Ovary (tissue), 7 donors: ENCODE measurements at regions not wholly inside any gene's neighbourhood (a gene's known extent, or its start where the extent isn't known, plus 50 kb on each side); places are given as distances from the start of the nearest gene placed in this dataset.
"Not testable (repeated sequence)": the region's sequence is repeated elsewhere in the genome, so short reads cannot be mapped to it uniquely, and the experiment has no call there.

Experiments
- DNase-seq, 5 donors: peaks; one replicate each; pipeline ENCODE4 v3.0.0-alpha.2; 2019 to 2020
- H3K27ac ChIP-seq, 2 donors: fragments of 200-600 bp; one replicate each; pipeline versions ENCODE4 v1.5.1 to v1.8.0; 2019 to 2022
- H3K27me3 ChIP-seq: fragments of 200-600 bp; one replicate; pipeline ENCODE4 v1.8.0; 2022
- H3K36me3 ChIP-seq: fragments of 200-600 bp; sonication (generic); one replicate; pipeline ENCODE4 v1.5.1; 2019
- H3K4me1 ChIP-seq: one replicate; pipeline ENCODE4 v1.8.1; 2013; ENCODE audit warnings: mild to moderate bottlenecking, moderate library complexity; ENCODE audit not compliant: insufficient read depth
- H3K4me3 ChIP-seq: fragments of 200-600 bp; sonication (generic); one replicate; pipeline ENCODE4 v1.5.1; 2017
- H3K9me3 ChIP-seq, 2 donors: fragments of 200-600 bp in 1 of 2; sonication (generic) in 1 of 2; one replicate each; pipeline versions ENCODE4 v1.5.1 to v1.8.1; 2013 to 2019; ENCODE audit warnings: mild to moderate bottlenecking in 1 of 2, moderate library complexity in 1 of 2
- EP300 ChIP-seq: sonication (generic); formaldehyde crosslinking; IDR thresholded peaks from one replicate; pipeline ENCODE4 v1.6.1; 2017; ENCODE audit warnings: antibody characterized with exemption
- POLR2A ChIP-seq: fragments of 450-650 bp; IDR thresholded peaks from one replicate; pipeline ENCODE4 v1.6.1; 2017; ENCODE audit warnings: antibody characterized with exemption, mild to moderate bottlenecking, moderate library complexity
- WGBS, 3 donors: extraction: QIAGEN DNeasy Blood & Tissue Kit in 1 of 3; methylation state at CpG; one replicate each; pipeline versions ENCODE4 v1.1.5 to v1.1.7; 2013 to 2017; 5-methylcytosine and 5-hydroxymethylcytosine counted together
- intact Hi-C, 4 donors: fragments of 100-400 bp; cut with DNase I; formaldehyde crosslinking; loops; one replicate each; pipeline versions ENCODE4 v1.11.0 to v1.15.1; 2022 to 2023
- TF ChIP-seq, protein P1 (sequence below), 3 donors: fragments of 450-650 bp in 2 of 3; fragments of 200-600 bp in 1 of 3; IDR thresholded peaks; one replicate each; pipeline versions ENCODE4 v1.5.1 to v1.8.0; 2016 to 2022; ENCODE audit warnings: antibody characterized with exemption in 3 of 3, mild to moderate bottlenecking in 1 of 3
- donor health status: DM: no; HTN: no; CAD: no; lungs with moderate emphysema.
- donor health status: DM: no; HTN: no; CAD: no.
- donor health status: Bipolar disorder and iron deficiency.
- donor health status: DM: no; HTN: no; CAD: no.
- donor health status: DM: yes; HTN: yes; CAD: no.

DNA sequence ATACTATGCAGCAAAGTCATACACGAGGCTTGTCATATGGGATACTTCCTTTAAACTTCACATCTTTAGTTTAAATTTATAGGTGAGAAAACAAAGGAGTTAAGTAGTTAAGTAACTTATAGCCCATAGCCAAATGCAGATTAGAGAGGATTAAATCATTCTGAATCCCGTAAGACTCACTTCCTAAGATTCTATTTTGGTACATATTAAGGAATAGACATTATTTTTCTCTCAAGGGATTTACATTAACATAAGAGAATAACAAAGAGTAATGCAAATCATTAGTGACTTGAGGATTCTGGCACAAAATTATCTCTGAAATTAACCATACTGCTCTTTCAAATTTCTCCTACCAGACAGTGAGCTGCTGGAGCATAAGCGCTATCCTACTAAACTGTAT, 747.4 kb upstream of the ARPP21 start:
- no peak for DNase-seq
- Histone ChIP-seq H3K27me3 (no peaks in the 10 kb centered on the region), H3K36me3 (no peaks in the 10 kb centered on the region), H3K4me1 (no peaks in the 10 kb centered on the region), H3K4me3 (no peak overlapping the region), H3K9me3 (no peaks in the 10 kb centered on the region), H3K27ac (no peak overlapping the region)
- WGBS, 3 donors: 65 to 73% (median 70%) methylated on average over 3 of the region's 3 CpGs
- intact Hi-C loops: no loop called here
- no peak for TF ChIP-seq EP300
- TF ChIP-seq POLR2A: no peak
- TF ChIP-seq, protein P1, sequence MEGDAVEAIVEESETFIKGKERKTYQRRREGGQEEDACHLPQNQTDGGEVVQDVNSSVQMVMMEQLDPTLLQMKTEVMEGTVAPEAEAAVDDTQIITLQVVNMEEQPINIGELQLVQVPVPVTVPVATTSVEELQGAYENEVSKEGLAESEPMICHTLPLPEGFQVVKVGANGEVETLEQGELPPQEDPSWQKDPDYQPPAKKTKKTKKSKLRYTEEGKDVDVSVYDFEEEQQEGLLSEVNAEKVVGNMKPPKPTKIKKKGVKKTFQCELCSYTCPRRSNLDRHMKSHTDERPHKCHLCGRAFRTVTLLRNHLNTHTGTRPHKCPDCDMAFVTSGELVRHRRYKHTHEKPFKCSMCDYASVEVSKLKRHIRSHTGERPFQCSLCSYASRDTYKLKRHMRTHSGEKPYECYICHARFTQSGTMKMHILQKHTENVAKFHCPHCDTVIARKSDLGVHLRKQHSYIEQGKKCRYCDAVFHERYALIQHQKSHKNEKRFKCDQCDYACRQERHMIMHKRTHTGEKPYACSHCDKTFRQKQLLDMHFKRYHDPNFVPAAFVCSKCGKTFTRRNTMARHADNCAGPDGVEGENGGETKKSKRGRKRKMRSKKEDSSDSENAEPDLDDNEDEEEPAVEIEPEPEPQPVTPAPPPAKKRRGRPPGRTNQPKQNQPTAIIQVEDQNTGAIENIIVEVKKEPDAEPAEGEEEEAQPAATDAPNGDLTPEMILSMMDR (IDR thresholded peaks at IDR 0.05): no peak

DNA sequence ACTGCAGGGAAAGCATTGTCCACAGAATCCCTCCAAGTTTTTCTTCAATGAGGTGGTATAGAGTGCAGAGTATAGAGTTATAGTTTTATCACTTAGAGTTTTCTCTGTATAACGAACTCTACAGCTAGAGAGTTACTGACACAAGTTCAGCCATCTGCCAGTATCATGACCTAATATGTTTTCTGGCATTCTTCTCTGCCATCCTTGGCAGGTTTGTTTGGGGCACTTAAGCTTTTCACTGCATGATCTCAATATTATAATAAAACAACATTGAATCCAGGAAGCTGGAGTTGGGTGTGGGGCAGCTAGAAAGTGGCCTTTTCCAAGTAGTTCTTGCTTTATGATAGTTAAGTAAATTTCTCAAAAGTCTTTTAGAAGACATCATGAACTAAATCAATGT, 743.5 kb upstream of the ARPP21 start:
- Histone ChIP-seq H3K27ac (no peak overlapping the region), H3K4me3 (no peak overlapping the region), H3K36me3 (no peaks in the 10 kb centered on the region), H3K27me3 (no peaks in the 10 kb centered on the region), H3K9me3 (no peaks in the 10 kb centered on the region), H3K4me1 (no peaks in the 10 kb centered on the region)
- intact Hi-C loops: no loop called here
- no peak for DNase-seq
- no peak for TF ChIP-seq POLR2A
- WGBS, 3 donors: 52 to 66% (median 58%) methylated on average over 1 of the region's 1 CpG

DNA sequence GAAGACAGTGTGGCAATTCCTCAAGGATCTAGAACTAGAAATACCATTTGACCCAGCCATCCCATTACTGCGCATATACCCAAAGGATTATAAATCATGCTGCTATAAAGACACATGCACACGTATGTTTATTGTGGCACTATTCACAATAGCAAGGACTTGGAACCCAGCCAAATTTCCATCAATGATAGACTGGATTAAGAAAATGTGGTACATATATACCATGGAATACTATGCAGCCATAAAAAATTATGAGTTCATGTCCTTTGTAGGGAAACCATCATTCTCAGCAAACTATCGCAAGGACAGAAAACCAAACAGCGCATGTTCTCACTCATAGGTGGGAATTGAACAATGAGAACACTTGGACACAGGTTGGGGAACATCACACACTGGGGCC, 729.6 kb upstream of the ARPP21 start:
- DNase-seq, H3K27me3 ChIP-seq, H3K4me1 ChIP-seq, H3K9me3 ChIP-seq, H3K4me3 ChIP-seq, H3K36me3 ChIP-seq, H3K27ac ChIP-seq, intact Hi-C loops: not testable (repeated sequence)
- 92 to 93% (median 93%) methylated on average over 4 of the region's 4 CpGs for WGBS, 3 donors

DNA sequence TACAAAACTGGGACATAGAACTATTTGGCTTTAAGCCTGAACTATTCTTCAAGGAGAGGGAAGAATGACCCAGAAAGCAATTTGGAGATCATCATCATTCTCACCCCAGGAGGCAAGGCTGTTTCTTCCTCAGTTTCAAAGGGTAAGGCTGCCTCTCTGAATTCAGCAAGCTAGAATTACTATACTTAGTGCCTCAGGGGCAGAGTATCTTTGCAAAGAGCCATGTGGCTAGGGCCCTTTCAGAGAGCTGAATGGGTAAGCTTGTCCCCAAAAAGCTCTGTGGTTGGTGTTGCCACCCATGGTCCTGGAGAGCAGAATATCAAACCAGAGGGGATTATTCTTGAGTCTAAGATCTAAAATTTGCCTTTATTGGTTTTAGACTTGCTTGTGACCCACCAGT, 720.3 kb upstream of the ARPP21 start:
- no peaks in the 10 kb centered on the region for H3K36me3 ChIP-seq
- intact Hi-C loops: no loop called here
- H3K4me3 ChIP-seq: no peak overlapping the region
- H3K4me1 ChIP-seq: no peaks in the 10 kb centered on the region
- no peaks in the 10 kb centered on the region for H3K9me3 ChIP-seq
- H3K27ac ChIP-seq: no peak overlapping the region
- TF ChIP-seq, protein P1 (IDR thresholded peaks at IDR 0.05): no peak
- TF ChIP-seq POLR2A: no peak
- TF ChIP-seq EP300: no peak
- DNase-seq: no peak
- no peaks in the 10 kb centered on the region for H3K27me3 ChIP-seq

DNA sequence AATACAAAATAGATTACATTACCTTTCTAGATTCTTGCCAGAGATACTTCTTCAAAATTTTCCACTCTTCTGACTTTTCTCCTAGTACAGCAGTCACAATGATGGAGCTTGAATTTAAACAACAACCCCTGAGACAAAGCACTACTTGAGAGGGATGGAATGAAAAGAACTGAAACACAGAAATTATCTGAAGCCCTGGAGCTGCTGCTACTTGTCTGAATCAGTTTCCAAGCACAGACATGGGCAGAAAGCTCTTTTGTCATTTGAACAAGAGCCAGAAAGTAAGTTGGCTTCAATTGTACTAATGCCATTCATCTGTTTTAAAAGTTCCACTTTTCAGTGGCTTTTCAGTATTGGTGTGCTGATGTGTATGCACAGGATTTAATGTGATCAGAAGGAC, 718.5 kb upstream of the ARPP21 start:
- TF ChIP-seq, protein P1 (IDR thresholded peaks at IDR 0.05): no peak
- TF ChIP-seq POLR2A (no peak), EP300 (no peak)
- H3K4me3 ChIP-seq: no peak overlapping the region
- no peaks in the 10 kb centered on the region for H3K36me3 ChIP-seq
- no peak overlapping the region for H3K27ac ChIP-seq
- no peaks in the 10 kb centered on the region for H3K4me1 ChIP-seq
- intact Hi-C loops: no loop called here
- no peaks in the 10 kb centered on the region for H3K9me3 ChIP-seq
- no peaks in the 10 kb centered on the region for H3K27me3 ChIP-seq
- no peak for DNase-seq

DNA sequence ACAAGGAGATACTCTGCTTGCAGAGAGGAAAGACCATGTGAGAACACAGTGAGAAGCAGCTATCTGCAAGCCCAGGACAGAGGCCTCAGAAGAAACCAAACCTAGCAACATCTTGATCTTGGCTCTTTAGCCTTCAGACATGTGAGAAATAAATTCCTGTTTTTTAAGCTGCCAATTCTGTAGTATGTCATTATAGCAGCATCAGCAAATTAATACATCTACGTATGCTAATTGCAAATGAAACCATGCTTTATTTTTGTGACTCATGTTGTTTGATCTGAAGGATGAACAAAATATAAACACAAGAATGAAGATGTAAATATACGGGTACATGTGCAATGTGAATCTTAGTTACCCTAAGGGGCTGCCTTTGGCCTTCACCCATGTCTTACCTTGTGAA, 714.4 kb upstream of the ARPP21 start:
- Histone ChIP-seq H3K4me1 (no peaks in the 10 kb centered on the region), H3K27me3 (no peaks in the 10 kb centered on the region), H3K9me3 (no peaks in the 10 kb centered on the region), H3K36me3 (no peaks in the 10 kb centered on the region), H3K4me3 (no peak overlapping the region), H3K27ac (no peak overlapping the region)
- intact Hi-C loops: no loop called here
- 70 to 76% (median 71%) methylated on average over 2 of the region's 2 CpGs for WGBS, 3 donors
- DNase-seq: no peak
- no peak for TF ChIP-seq POLR2A
- TF ChIP-seq, protein P1 (IDR thresholded peaks at IDR 0.05): no peak
